ENCODE measurements at regions not wholly inside any gene's neighbourhood (a gene's known extent, or its start where the extent isn't known, plus 50 kb on each side); places are given as distances from the start of the nearest gene placed in this dataset.

- no peak for TF ChIP-seq TEAD4 (IDR thresholded peaks at IDR 0.05)
- no peak for TF ChIP-seq REST (IDR thresholded peaks at IDR 0.05; ENCODE audit: low read depth)
- no peak for TF ChIP-seq EGR1 (IDR thresholded peaks at IDR 0.05)
- TF ChIP-seq CREB1 (IDR thresholded peaks at IDR 0.05; ENCODE audit: low read depth) = no peak
- TF ChIP-seq RAD21 (IDR thresholded peaks at IDR 0.05; ENCODE audit: low read depth) = no peak
- TF ChIP-seq TAF1 (IDR thresholded peaks at IDR 0.05; ENCODE audit: low read depth) = no peak
- no peak for TF ChIP-seq CEBPB (IDR thresholded peaks at IDR 0.05)
- TF ChIP-seq MAX (IDR thresholded peaks at IDR 0.05) = no peak
- TF ChIP-seq EP300 (IDR thresholded peaks at IDR 0.05; ENCODE audit: borderline replicate concordance) = no peak
- TF ChIP-seq FOXM1 (IDR thresholded peaks at IDR 0.05; ENCODE audit: borderline replicate concordance, low read depth) = no peak
- TF ChIP-seq USF1 (IDR thresholded peaks at IDR 0.05) = no peak
- TF ChIP-seq ZBTB7A (IDR thresholded peaks at IDR 0.05; ENCODE audit: low read depth) = no peak
- no peak for TF ChIP-seq NFIC (IDR thresholded peaks at IDR 0.05)
- no peak for TF ChIP-seq TCF12 (IDR thresholded peaks at IDR 0.05; ENCODE audit: low read depth)
- TF ChIP-seq YY1 (IDR thresholded peaks at IDR 0.05; ENCODE audit: low read depth) = no peak
Measured at GRCh38 chr11:122604621-122605020, 50.9 kb upstream of the UBASH3B start.

- no peak for TF ChIP-seq NFIC (IDR thresholded peaks at IDR 0.05)
- no peak for TF ChIP-seq TCF12 (IDR thresholded peaks at IDR 0.05; ENCODE audit: low read depth)
- TF ChIP-seq YY1 (IDR thresholded peaks at IDR 0.05; ENCODE audit: low read depth) = no peak
- no peak for TF ChIP-seq TAF1 (IDR thresholded peaks at IDR 0.05; ENCODE audit: low read depth)
- TF ChIP-seq RAD21 (IDR thresholded peaks at IDR 0.05; ENCODE audit: low read depth) = no peak
- TF ChIP-seq EGR1 (IDR thresholded peaks at IDR 0.05) = no peak
- TF ChIP-seq TEAD4 (IDR thresholded peaks at IDR 0.05) = no peak
- no peak for TF ChIP-seq REST (IDR thresholded peaks at IDR 0.05; ENCODE audit: low read depth)
- no peak for TF ChIP-seq FOXM1 (IDR thresholded peaks at IDR 0.05; ENCODE audit: borderline replicate concordance, low read depth)
- TF ChIP-seq ZBTB7A (IDR thresholded peaks at IDR 0.05; ENCODE audit: low read depth) = no peak
- no peak for TF ChIP-seq CREB1 (IDR thresholded peaks at IDR 0.05; ENCODE audit: low read depth)
- no peak for TF ChIP-seq EP300 (IDR thresholded peaks at IDR 0.05; ENCODE audit: borderline replicate concordance)
- no peak for TF ChIP-seq MAX (IDR thresholded peaks at IDR 0.05)
- TF ChIP-seq USF1 (IDR thresholded peaks at IDR 0.05) = no peak
- TF ChIP-seq CEBPB (IDR thresholded peaks at IDR 0.05) = no peak
Measured at GRCh38 chr11:122601141-122602125, 54.1 kb upstream of the UBASH3B start.

- TF ChIP-seq TEAD4 (IDR thresholded peaks at IDR 0.05) (no peak), RAD21 (IDR thresholded peaks at IDR 0.05; ENCODE audit: low read depth) (no peak), EP300 (IDR thresholded peaks at IDR 0.05; ENCODE audit: borderline replicate concordance) (no peak), TCF12 (IDR thresholded peaks at IDR 0.05; ENCODE audit: low read depth) (no peak), YY1 (IDR thresholded peaks at IDR 0.05; ENCODE audit: low read depth) (no peak), MAX (IDR thresholded peaks at IDR 0.05) (no peak), USF1 (IDR thresholded peaks at IDR 0.05) (no peak), CEBPB (IDR thresholded peaks at IDR 0.05) (no peak), CREB1 (IDR thresholded peaks at IDR 0.05; ENCODE audit: low read depth) (no peak), NFIC (IDR thresholded peaks at IDR 0.05) (no peak), REST (IDR thresholded peaks at IDR 0.05; ENCODE audit: low read depth) (no peak), ZBTB7A (IDR thresholded peaks at IDR 0.05; ENCODE audit: low read depth) (no peak)
Measured at GRCh38 chr11:122600290-122600689, 55.2 kb upstream of the UBASH3B start.
